Skeletal muscle tissue (tissue), 3 donors: ENCODE measurements at regions not wholly inside any gene's neighbourhood (a gene's known extent, or its start where the extent isn't known, plus 50 kb on each side); places are given as distances from the start of the nearest gene placed in this dataset.
"Not testable (repeated sequence)": the region's sequence is repeated elsewhere in the genome, so short reads cannot be mapped to it uniquely, and the experiment has no call there.

Experiments
- H3K27ac ChIP-seq: one replicate; pipeline ENCODE4 v1.7.0; 2013; ENCODE audit warnings: mild to moderate bottlenecking, low read depth, low read length, inconsistent platforms
- H3K27me3 ChIP-seq, 3 donors: one replicate each; pipeline ENCODE4 v1.7.0; 2013; ENCODE audit warnings: low read length in 3 of 3; ENCODE audit not compliant: control insufficient read depth in 3 of 3, insufficient read depth in 3 of 3
- H3K36me3 ChIP-seq, 3 donors: one replicate each; pipeline ENCODE4 v1.7.0; 2013; ENCODE audit warnings: low read length in 3 of 3; ENCODE audit not compliant: control insufficient read depth in 3 of 3, insufficient read depth in 3 of 3
- H3K4me1 ChIP-seq, 3 donors: one replicate each; pipeline ENCODE4 v1.7.0; 2013; ENCODE audit warnings: low read length in 3 of 3, mild to moderate bottlenecking in 3 of 3; ENCODE audit not compliant: control insufficient read depth in 3 of 3, insufficient read depth in 3 of 3
- H3K4me3 ChIP-seq, 3 donors: one replicate each; pipeline ENCODE4 v1.7.0; 2013; ENCODE audit warnings: low read length in 3 of 3
- H3K9ac ChIP-seq, 3 donors: one replicate each; pipeline ENCODE4 v1.7.0; 2013; ENCODE audit warnings: low read length in 3 of 3, mild to moderate bottlenecking in 3 of 3, moderate library complexity in 2 of 3, low read depth in 1 of 3
- H3K9me3 ChIP-seq, 3 donors: one replicate each; pipeline ENCODE4 v1.7.0; 2013; ENCODE audit warnings: low read length in 3 of 3; ENCODE audit not compliant: control insufficient read depth in 3 of 3
- donor health status: Osteomylitis.

DNA sequence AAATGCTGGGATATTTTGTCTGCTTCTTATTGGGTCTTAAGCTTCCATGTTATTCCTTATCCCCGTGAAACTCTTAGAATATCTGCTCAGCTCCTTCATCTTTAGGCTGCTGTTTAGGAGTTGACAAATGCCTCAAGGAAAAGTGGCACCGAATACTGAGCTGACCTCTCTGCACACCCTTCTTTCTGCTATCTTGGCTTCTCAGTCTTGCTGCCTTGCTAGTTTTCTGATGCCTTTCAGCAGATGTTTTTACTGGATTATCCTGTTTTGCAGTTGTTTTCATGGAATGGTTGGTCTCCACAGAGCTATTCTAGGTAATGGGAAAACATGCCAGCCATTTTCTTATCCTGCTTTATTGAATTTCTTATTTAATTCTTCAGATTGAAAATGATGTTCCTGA is 86.3 kb downstream of the GYPE start:
- Histone ChIP-seq H3K4me3 (no peak overlapping the region), H3K9me3 (no peaks in the 10 kb centered on the region), H3K36me3 (no peaks in the 10 kb centered on the region), H3K4me1 (no peaks in the 10 kb centered on the region), H3K27me3 (no peaks in the 10 kb centered on the region), H3K9ac (no peak overlapping the region), H3K27ac (no peak overlapping the region)

DNA sequence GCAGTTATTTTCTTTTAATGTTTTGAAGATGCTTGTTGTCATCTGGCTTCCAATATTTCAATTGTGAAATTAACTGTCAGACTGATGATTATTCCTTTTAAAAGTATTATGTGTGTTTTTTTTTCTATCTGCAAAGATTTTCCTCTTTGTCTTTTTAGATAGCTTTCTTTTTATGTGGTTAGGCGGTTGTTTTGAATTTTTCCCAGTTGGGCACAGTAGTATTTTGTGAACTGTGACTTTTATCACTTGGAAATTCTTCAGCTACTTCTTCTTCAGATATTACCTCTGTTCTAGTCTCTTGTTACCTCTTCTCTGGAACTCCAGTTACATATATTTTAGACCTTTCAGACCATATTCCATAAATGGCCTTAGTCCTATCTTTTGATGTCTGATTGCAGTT is 87.5 kb downstream of the GYPE start:
- H3K36me3 ChIP-seq, H3K27me3 ChIP-seq, H3K4me1 ChIP-seq, H3K27ac ChIP-seq, H3K9me3 ChIP-seq, H3K4me3 ChIP-seq, H3K9ac ChIP-seq: not testable (repeated sequence)

DNA sequence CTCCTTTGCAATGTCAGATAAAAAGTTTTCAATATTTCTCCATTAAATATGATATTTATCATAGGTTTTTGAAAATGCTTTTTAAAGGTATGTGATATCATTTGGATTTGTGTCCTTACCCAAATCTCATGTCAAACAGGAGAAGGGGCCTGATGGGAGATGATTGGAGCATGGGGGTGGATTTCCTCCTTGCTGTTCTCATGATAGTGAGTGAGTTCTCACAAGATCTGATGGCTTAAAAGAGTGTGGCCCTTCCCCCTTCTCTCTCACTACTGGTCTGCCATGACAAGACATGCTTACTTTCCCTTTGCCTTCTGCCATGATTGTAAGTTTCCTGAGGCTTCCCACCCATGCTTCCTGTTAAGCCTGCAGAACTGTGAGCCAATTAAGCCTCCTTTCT is 90.0 kb downstream of the GYPE start:
- H3K36me3 ChIP-seq, H3K9ac ChIP-seq, H3K9me3 ChIP-seq, H3K4me1 ChIP-seq, H3K27me3 ChIP-seq, H3K27ac ChIP-seq, H3K4me3 ChIP-seq: not testable (repeated sequence)

DNA sequence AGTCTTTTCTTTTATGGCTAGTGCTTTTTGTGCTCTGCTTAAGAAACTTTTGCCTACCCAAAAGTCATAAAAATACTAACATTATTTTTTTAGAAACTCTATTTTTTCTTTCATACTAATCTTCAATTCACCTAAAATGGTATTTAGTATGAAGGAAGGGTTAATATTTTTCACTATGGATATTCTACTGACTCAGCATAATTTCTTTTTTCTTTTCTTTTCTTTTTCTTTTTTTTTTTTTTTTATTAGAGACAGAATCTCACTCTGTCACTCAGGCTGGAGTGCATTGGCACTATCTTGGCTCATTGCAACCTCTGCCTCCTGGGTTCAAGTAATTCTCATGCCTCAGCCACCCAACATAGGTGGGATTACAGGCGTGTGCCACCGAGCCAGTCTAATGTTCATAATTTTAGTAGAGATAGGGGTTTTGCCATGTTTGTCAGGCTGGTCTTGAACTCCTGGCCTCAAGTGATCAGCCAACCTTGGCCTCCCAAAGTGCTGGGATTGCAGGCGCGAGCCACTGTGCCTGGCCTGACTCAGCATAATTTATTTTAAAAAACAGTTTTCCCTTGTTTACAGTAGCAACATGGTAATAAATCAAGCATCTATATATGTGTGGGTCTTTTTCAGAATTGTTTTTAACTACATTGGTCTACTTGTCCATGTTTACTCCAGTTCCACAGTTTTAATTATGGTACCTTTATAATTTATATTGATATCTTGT is 91.8 kb downstream of the GYPE start:
- not testable (repeated sequence) for H3K36me3 ChIP-seq, H3K9me3 ChIP-seq, H3K4me3 ChIP-seq, H3K9ac ChIP-seq, H3K27ac ChIP-seq, H3K27me3 ChIP-seq, H3K4me1 ChIP-seq

DNA sequence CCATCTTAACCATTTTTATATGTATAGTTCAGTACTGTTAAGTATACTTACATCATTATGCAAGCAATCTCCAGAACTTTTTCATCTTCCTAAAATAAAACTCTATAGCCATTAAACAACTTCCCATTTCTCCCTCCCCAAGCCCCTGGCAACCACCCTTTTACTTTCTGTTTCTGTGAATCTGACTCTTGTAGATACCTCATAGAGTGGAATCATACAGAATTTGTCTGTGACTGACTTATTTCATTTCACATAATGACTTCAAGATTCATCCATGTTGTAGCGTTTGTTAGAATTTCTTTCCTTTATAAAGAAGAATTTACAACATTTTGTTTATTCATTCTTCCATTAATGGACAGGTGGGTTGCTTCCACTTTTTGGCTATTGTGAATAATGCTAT is 91.2 kb upstream of the FREM3 start:
- H3K9me3 ChIP-seq, H3K4me1 ChIP-seq, H3K27ac ChIP-seq, H3K9ac ChIP-seq, H3K27me3 ChIP-seq, H3K4me3 ChIP-seq, H3K36me3 ChIP-seq: not testable (repeated sequence)

DNA sequence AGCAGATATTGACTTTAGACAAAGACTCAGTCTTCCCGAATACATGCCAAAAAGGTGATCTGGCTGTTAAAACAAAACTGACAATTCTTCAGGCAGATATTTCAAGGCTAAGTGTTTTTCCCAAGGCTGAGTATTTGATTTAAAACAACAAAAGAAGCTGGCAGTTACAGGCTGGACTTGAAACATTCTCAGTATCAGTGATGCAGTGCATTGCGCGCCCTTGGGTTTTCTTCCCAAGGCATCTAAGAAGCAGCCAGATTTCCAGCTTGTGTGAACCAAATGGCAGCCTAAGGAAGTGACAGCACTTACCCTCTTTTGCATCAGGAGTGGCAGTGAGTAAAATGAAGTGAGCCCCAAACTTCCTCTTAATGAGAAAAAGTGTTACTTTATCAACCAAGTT is 90.0 kb upstream of the FREM3 start:
- H3K27ac ChIP-seq, H3K27me3 ChIP-seq, H3K9me3 ChIP-seq, H3K9ac ChIP-seq, H3K36me3 ChIP-seq, H3K4me1 ChIP-seq, H3K4me3 ChIP-seq: not testable (repeated sequence)

DNA sequence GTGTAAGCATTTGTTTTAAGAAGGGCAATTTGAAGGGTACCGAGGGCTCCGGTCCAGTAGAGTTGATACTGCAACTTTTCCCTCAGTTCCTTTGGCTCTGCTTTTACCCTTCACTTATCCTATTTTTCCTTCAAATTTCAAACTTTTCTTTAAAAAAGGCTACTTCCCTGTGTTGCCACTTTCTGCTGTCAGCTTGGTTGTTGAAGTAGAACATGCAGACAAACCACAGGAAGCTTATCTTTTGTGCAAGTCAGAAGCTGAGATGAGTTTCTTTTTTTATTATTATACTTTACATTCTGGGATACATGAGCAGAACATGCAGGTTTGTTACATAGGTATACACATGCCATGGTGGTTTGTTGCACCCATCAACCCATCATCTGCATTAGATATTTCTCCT is 89.1 kb upstream of the FREM3 start:
- not testable (repeated sequence) for H3K9ac ChIP-seq, H3K27ac ChIP-seq, H3K27me3 ChIP-seq, H3K4me3 ChIP-seq, H3K9me3 ChIP-seq, H3K36me3 ChIP-seq, H3K4me1 ChIP-seq

DNA sequence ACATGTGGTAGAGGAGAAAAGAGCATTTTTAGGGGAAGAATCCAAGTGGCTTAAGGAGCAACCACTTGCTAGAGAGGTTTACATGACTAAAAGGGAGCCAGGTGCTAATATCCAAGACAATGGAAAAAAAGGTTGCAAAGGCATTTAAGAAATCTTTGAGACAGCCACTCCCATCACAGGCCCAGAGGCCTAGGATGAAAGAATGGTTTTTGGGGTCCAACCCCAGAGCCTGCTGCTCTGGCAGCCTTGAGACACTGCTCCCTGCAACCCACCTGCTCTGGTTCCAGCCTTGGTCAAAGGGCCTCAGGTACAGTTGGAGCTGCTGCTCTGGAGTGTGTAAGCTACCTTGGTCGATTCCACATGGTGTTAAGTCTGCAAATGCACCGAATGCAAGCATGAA is 84.1 kb upstream of the FREM3 start:
- Histone ChIP-seq H3K27me3 (no peaks in the 10 kb centered on the region), H3K9ac (no peak overlapping the region)

DNA sequence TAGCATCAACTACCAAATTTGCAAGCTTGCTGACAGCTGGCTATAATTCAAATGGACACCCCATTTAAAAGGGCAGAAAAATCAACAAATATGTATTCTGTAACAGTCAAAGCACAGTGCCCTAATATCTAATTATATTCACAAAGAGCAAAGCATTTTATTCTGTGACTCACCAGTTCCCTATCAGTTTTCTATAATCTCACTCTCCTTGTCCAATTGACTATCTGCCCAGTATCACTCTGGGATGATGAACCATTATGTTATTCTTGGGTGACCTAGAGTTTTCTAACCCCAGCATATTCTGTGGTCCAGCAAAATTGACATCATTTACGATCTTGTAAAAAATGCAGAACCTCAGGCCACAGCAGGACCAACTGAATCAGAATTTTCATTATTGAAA is 82.0 kb upstream of the FREM3 start:
- no peak overlapping the region for H3K9ac ChIP-seq
- no peaks in the 10 kb centered on the region for H3K9me3 ChIP-seq
- no peaks in the 10 kb centered on the region for H3K27me3 ChIP-seq
- H3K4me3 ChIP-seq: no peak overlapping the region
- no peaks in the 10 kb centered on the region for H3K4me1 ChIP-seq
- H3K27ac ChIP-seq: no peak overlapping the region
- no peaks in the 10 kb centered on the region for H3K36me3 ChIP-seq

More for the DNA sequence above, 84.1 kb upstream of the FREM3 start:
- Histone ChIP-seq H3K4me1 (no peaks in the 10 kb centered on the region), H3K4me3 (no peak overlapping the region), H3K36me3 (no peaks in the 10 kb centered on the region), H3K27ac (no peak overlapping the region), H3K9me3 (no peaks in the 10 kb centered on the region)

DNA sequence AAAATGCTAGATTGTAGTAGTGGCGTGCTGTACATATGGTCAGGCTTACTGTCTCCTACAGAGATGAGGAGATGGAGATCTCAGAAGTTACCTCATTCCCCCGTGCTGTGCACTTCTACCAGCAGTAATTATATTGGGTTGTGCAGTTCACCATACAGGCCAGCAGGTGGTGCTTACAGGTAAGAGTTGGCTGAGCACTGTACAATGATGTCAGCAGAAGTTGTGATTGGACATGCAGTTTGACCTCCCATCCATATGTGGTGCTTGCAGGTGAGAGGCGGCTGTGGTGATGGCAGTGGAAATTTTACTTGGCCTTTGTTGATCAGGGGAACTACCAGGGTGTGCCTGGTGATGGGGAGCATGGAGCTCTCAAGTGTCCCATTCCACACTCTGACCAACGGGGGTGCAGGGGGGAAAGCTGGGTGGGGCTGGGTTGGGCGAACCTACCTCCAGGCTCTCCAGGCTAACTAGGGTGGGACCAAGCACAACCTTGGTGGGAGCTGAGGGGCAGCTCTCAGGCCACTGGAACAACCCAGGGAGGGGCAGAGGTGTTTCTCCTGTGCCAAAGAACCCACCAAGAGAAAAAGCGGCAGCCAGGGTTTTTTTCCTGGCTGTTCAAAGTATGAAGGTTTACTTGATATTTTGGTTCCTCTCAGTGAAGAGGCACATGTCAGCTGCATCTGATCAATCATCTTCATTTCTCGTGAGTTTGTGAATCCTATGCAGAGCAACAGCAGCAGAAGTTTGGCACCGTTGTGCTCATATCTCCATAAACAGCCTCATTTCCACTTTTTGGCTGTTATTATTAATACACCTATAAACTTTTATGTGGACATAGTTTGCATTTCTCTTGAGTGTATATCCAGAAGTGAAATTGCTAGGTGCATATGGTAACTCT is 73.8 kb upstream of the FREM3 start:
- Histone ChIP-seq H3K36me3 (no peaks in the 10 kb centered on the region), H3K27ac (no peak overlapping the region), H3K9me3 (no peaks in the 10 kb centered on the region), H3K4me3 (no peak overlapping the region), H3K9ac (no peak overlapping the region), H3K27me3 (no peaks in the 10 kb centered on the region), H3K4me1 (no peaks in the 10 kb centered on the region)
